GM19455 (cell line): ENCODE measurements at regions not wholly inside any gene's neighbourhood (a gene's known extent, or its start where the extent isn't known, plus 50 kb on each side); places are given as distances from the start of the nearest gene placed in this dataset.
"Not testable (repeated sequence)": the region's sequence is repeated elsewhere in the genome, so short reads cannot be mapped to it uniquely, and the experiment has no call there.

ENCODE experiments used
- ATAC-seq: cut with Tn5 transposase; IDR thresholded peaks from one replicate; pipeline ENCODE4 v1.9.1; 2021; ENCODE audit not compliant: unreplicated experiment

DNA sequence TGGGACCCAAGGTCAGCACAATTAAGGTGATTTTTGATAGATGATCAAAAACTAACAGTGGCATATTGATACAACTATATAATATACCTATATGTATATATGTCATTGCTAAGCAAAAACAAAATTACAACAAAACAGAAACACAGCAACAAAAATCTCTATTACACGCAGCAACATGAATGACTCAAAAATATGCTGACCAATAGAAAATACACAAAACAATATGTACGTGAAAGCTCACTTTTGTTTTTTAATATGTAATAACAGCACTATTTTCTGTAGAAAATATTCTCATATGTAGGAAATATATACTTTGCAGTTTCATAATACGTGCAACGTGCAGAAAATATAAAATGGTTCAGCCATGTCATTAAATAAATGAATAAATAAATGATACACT is 1985.7 kb upstream of the CDH9 start:
- ATAC-seq, result no peak

DNA sequence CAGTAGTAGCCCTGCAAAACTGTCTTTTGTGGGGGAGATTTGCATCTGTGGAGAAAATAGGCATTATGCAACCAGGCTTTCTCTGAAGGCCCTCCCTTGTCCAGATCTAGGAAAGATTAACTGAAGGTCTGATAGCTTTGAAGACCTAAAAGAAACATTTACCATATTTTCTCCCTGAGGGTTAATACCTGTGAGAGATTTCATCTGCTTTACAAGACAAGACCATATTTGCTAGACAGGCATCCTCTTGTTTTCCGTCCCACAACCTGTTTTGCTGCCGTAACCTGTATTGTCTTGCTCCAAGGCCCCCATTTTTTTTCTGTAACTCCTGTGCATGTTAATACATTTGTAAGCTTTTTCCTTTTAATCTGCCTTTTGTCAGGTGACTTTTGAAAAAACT is 1985.2 kb upstream of the CDH9 start:
- no peak for ATAC-seq

DNA sequence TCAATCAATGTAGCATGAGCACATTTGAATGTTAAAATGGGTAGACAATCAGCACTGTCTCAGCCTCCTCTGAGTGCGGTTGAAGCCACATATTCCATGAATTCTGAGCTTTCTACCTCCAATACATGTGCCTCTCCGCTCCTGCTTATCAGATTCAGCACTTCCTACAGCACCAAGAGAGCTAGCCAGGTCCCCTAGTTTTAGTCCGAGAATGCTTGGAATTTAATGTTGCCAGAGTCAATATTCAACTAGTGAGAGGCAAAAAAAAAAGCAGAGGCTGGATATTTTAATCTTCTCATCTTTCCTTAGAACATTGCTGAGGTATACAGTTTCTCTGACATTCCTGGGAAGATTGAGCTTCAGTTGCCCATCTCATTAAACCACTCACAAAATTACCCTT is 1979.1 kb upstream of the CDH9 start:
- ATAC-seq, result no peak

DNA sequence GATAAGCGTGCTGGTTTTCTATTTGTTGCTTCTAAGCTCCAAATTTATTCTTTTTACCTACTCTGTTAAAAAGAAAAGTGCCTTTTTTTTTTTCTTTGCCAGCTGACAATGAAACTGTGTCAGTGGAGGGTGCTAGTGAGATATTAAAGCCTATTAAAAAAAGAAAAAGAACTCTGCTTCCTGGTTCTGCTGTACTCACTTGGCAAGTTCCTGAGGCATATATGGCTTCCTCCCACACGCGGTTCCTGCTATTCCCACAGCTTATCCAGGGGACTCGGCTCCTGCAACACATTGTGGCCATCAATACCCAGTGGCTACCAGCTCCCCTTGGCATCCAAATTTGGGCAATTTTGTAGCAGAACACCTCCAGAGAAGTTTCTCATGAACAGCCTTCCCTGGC is 1977.7 kb upstream of the CDH9 start:
- ATAC-seq, result no peak

DNA sequence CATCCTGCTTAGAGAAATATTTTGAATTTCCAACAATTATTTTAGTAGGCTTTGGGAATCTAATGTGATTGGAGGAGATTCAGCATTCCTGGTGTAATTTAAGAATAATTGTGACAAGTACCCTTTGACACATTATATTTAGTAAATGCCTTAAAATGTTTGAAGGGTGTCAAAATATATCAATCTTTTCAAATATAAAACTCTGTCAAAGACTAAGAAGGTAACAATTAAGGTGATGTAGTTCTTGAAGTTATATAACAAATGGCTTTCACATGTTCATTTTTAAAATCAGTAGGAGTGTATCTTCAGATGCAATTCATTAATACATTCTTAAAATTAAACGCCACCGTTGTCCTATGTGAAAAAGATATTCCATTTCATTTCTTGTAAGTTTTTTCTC is 1977.1 kb upstream of the CDH9 start:
- ATAC-seq, result no peak

DNA sequence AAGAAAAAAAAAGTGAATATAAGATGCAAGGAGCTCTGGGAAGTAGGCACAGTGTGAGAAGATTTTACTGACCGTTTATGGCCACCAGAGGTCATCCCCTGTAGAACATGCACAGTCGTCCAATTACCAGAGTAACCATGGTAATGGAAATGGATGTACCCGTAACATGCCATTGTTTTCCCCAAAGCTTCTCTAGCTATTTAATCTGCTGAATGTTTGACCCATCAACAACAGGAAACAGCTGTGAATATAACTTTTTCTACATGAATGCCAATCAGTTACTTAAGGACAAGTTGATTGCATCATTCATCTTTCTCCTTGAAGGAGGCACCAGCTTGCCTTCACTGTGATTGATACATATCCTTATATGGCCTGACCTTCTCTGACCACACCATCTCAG is 1967.0 kb upstream of the CDH9 start:
- ATAC-seq, result no peak

DNA sequence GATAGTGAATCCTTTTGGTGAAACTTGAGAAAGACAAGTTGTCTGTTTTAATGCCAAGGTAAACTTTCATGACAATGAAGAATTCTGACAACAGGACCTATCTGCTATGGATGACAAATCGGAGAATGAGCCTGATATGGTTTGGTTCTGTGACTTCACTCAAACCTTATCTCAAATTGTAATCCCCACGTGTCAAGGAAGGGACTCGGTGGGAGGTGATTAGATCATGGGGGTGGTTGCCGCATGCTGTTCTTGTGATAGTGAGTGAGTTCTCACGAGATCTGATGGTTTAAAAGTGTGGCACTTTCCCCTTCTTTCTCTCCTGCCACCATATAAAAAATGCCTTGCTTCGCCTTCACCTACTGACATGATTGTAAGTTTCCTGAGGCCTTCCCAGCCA is 1964.1 kb upstream of the CDH9 start:
- no peak for ATAC-seq

DNA sequence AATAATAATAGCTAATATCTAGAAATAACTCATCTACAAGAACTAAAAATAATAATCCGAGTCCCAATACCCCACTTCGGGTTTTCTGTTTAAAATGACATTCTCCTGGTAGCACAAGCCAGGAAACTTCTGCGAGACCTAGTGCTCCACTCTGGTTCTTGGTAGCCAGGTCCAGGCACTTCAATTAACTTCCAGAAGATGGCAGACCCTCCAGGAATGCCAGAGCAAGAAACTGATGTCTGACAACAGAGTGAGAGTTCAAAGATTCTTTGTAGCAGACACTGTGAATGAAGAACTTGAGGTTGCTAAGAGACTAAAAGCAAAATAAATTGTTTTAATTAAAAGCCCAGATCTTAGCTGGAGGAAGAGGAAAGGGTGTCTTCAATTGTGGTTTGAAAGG is 1963.3 kb upstream of the CDH9 start:
- no peak for ATAC-seq

DNA sequence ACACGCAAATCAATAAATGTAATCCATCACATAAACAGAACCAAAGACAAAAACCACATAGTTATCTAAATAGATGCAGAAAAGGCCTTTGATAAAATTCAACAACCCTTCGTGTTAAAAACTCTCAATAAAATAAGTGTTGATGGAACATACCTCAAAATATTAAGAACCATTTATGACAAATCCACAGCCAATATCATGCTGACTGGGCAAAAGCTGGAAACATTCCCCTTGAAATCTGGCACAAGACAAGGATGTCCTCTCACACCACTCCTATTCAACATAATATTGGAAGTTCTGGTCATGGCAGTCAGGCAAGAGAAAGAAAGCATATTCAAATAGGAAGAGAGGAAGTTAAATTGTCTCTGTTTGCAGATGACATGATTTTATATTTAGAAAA is 1946.3 kb upstream of the CDH9 start:
- no peak for ATAC-seq

DNA sequence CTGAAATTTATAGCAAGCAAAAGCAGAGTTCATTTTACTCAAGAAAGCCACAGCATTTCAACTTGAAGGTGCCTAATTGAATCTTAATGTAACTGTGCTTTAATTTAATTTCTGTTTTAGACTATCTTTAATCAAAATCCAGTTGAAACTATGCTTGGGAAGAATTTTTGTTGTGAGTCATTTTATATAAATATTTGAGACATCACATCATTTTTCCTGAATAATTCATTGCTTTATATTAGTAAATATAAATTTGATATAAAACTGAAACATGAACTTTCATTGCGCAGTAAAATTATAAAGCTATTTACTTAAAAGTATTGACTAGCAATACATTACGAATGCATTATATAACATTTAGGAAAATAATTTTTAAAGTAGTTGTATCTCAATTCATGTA is 1937.1 kb upstream of the CDH9 start:
- no peak for ATAC-seq

DNA sequence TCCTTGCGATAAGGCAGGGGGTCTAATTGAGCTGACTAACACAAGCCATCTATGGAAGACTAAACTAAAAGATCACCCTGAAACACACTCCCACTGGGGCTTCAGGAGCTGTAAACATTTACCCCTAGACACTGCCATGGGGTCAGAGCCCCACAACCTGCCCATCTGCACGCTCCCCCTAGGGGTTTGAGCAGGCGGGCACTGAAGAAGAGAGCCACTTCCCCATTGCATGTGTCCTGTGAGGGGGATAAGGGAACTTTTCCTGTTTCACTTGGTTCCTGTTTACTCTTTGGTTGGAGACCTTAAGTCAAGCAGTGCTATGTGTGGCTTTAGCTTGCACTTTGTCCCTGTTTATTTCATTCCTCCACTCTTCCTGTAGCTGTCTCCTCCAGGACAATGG is 1929.5 kb upstream of the CDH9 start:
- ATAC-seq, result no peak

DNA sequence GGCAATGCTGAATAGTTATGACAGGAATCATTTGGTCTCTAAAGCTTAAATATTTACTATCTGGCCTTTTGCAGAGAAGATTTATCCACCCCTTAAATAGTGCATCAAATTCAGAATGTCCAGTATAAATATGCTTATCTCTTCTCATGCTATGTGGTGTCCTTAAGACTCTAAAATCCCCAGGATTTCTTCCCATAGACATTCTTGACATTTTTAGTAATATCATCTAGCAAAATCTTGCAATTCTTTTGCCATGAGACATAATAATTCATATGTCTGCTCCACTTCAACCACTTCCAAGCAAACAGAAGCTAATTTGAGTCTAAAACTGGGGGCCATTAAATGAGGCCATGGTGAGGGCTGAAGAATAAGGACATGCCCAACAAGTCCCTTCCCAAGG is 1923.4 kb upstream of the CDH9 start:
- ATAC-seq, result no peak

DNA sequence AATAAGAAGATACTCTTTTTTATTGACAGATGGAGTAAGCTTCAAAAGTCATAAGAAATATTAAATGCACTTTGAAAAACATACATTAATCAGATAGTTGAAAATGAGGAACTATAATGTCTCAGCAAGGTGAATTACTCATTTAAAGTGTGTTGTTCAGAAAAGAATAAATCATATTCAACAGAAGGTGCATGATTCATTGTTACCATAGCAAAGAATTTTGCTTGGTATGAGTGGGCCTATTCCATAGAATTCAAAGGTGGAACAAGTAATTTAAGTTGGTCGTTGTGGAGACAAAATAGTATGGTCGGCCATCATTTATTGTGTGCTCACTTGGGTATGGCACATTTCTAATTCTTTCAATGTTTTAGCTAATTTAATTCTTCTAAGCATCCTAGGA is 1920.2 kb upstream of the CDH9 start:
- ATAC-seq, result no peak

DNA sequence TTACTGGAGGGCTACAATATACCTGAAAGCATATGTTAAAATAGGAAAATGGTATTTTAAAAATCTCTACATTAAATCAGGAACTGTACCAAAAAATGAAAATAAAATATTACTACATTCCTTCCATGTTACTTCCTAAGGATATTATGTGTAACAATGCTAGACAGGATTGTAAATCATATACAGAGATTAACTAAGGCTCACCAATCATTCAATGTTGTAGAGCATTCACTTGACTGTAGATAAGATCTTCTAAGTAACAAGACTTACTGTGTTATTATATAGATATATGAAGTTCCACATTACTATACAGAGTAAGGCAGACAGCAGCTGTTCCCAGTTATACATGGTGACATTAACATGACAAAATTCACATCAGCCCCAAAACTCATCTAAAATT is 1919.1 kb upstream of the CDH9 start:
- no peak for ATAC-seq

DNA sequence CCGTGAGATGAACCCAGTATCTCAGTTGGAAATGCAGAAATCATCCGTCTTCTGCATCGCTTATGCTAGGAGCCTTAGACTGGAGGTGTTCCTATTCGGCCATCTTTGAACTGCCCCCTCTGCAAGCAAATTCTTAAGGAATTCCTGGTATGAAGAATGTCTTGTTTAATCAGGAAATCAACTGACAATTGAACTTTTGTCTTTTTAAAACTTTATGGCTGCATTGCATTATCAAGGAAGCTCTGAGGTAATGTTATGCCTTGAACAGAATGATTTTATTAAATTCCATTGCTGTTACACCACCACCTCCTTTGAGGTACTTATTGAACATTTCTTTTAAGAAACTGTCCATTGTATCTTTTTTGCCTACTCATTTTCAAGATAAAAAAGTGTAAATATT is 1915.7 kb upstream of the CDH9 start:
- ATAC-seq, result no peak

DNA sequence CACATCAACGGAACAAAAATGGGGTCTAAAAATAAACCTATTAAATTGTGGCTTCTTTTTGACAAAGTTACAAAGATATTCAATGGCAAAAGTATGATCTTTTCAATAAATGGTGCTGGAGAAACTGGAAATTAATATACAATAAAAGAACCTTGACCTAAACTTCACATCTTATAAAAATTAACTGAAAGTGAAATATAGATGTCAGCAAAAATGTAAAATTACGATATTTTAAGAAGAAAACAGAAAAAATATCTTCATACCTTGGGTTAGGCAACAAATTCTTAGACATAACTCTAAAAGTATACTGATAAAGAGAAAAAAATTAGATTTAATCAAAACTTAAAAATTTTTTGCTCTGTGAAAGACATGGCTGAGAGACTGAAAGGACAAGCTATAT is 1909.5 kb upstream of the CDH9 start:
- ATAC-seq, result no peak

DNA sequence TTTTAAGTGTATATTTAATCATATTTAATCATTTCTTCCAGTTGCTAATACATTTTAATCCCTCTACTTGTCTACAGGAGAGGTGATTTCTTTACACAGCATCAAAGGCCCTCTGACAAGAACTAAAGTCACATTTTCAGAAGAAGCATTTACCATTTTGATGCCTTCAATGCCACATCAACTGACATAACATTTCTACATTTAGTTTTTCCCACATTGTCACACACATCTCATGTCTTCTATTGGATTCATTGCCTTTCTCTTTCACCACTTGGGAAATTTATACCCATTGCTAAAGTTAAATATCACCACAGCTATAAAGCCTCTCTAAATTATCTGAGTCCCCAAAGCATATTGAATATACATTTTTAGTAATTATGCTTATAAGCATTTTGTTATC is 1907.5 kb upstream of the CDH9 start:
- no peak for ATAC-seq

DNA sequence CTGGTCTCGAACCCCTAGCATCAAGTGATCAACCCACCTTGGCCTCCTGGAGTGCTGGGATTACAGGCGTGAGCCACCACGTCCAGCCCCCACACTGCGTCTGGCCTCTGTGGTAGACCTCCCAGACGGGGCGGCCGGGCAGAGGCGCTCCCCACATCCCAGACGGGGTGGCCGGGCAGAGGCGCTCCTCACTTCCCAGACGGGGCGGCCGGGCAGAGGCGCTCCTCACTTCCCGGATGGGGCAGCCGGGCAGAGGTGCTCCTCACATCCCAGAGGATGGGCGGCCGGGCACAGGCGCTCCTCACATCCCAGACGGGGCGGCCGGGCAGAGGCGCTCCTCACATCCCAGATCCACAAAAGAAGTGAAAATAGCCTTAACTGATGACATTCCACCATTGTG is 1891.0 kb upstream of the CDH9 start:
- ATAC-seq, result not testable (repeated sequence)

DNA sequence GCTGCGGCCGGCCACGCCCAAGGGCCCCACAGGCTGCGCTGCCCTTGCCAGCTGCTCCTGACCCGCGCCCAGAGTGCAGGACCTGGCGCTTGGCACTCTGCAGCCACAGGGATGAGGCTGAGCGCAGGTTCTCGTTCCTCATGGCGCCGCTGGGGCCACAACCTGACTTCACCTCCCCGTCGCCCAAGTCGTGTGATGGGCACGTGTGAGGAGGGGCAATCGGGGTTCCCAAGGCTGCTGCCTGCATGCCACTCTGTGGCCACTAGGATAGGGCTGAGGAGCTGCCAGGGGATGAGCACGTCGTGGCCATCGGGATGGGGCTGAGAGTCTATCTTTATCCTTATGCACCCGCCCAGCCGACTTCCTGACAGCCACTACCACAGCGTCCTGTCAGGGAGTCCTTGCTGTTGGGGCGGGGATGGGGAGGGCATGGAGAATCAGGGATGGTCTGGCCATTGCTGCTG is 1890.0 kb upstream of the CDH9 start:
- not testable (repeated sequence) for ATAC-seq

DNA sequence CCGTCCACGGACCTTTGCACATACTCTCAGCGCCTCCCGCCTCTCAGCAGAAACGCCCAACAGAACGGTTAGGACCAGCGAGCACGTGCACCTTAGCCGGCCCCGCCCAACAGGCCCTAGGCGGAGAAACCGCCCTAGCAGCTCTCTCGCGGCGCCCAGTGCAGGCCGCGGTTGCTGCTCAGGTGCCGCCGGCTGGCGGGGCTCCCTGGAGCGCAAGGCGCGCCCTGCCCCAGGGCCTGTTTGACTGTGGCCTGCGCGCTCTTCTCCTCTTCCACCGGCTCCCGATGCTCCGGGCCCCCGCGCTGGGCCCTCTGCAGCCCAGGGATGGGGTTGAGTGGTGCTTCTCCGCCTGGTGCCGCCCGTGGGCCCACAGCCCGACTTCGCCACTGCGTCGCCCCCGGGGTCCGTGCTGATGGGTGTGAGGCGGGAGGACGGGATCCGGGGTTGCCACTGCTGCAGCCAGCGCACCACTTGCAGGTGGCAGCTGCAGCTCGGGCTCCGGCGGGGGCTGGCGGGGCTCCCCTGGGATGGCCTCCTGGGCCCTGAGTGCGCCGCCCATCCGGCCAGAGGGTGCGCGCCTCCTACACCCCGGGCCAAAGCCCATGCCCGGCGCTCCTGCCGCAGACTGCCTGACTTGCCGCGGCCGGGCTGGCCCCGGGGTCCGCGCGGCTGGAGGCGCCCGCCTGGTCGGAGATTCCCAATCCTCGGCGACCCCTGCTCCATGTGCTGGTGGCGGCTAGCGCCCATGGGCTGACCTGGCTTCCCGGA is 1889.4 kb upstream of the CDH9 start:
- ATAC-seq, result no peak

DNA sequence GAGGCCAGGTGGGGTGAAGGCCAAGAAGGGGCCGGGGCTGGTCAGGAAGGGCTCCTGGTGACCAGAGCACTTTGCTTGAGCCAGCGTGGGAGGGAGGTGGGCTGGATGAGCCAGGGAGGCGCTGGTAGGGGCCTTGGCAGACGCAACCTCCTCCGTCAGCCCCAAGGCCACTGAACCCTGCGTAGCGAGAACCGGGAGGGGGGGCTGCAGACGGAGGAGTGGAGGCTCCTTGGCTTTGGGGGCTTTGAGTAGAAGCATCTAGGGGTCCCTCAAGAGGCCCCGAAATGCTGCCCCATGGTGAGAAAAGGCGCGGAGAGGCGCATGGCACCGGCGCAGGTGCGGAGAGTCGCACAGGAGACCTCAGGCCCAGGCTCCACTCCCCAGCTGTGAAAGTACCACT is 1888.0 kb upstream of the CDH9 start:
- no peak for ATAC-seq

DNA sequence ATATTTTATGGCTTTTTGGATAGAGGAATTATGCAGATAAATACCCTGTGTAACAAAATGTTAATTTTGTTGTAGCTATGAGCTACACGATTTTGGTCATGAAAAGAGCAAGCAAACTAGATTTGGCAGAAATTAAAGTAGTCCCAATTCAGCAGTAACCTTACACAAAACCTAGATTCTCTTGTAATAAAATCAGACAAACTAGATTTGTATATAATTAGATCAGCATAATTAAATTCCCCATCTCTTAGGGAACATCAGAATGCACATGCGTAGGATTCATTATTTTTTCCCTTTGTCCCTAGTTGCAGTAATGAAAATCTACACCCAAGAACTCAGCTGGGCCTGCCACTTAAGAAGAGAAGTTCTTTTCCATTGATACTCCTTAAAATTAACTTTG is 1879.2 kb upstream of the CDH9 start:
- no peak for ATAC-seq

DNA sequence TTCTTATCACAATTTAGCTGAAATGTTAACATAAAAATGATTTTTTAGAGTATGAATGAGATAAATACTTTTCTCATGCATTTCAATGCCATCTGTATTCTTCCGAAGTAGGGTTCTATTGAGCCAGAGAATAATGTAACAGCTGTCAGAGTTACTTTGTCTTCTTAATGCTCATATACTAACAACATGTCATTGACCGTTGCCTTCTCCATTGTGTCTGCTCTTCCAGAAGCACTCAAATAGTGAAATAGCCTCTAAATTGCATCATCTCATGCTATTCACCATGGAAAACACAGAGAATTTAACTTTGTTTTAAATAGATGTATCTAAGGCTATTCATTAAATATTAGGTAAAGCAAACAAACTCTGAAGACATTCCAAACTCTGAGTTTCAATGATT is 1875.9 kb upstream of the CDH9 start:
- no peak for ATAC-seq
